HCT116 (cell line): ENCODE measurements at regions not wholly inside any gene's neighbourhood (a gene's known extent, or its start where the extent isn't known, plus 50 kb on each side); places are given as distances from the start of the nearest gene placed in this dataset.

Experiments used
- ATAC-seq: fragments of 200-7000 bp; cut with Tn5 transposase; 2 replicates; pipeline ENCODE4 v1.9.1; 2020; ENCODE audit warnings: mild to moderate bottlenecking, moderate library complexity
- BruUV-seq: library from RNA; stranded (reverse); fragments of 400-500 nt; replicated peaks from 2 replicates; lab custom pipeline; 2021; lab: Mats Ljungman, UMichigan
- CTCF ChIA-PET: fragments of 300-600 bp; sonication (Branson Sonifier 250); formaldehyde crosslinking; loops from one replicate; lab custom pipeline; 2021; ENCODE audit warnings: antibody characterized with exemption; lab: Charles Lee
- POLR2A ChIA-PET: fragments of 300-600, 350-600 bp; sonication (Branson Sonifier 250); formaldehyde crosslinking; loops from one replicate; lab custom pipeline; 2021; ENCODE audit warnings: antibody characterized with exemption; lab: Charles Lee
- RAD21 ChIA-PET, 2 experiments: fragments of 300-600 bp; sonication (Branson Sonifier 250); formaldehyde crosslinking; loops; one replicate each; lab custom pipeline; 2023; ENCODE audit warnings: low total read pairs in 2 of 2; ENCODE audit not compliant: uncharacterized antibody in 2 of 2, unreplicated experiment in 2 of 2, low non-redundant PET in 1 of 2; lab: Charles Lee
- DNase-seq: peaks from one replicate; pipeline ENCODE4 v3.0.0-alpha.2; 2010; ENCODE audit warnings: low read depth, low spot score
- H2AFZ ChIP-seq: fragments of 200-600 bp; shearing (Covaris generic), sonication (generic); 2 replicates; pipeline ENCODE4 v1.6.1; 2017; ENCODE audit warnings: low read depth, mixed run types, mixed read lengths, antibody characterized with exemption, low read length; ENCODE audit not compliant: poor library complexity, severe bottlenecking
- H3K27ac ChIP-seq: 2 replicates; pipeline ENCODE4 v1.5.1; 2012; ENCODE audit warnings: low read depth, low read length
- H3K27me3 ChIP-seq: fragments of 200-600 bp; sonication (generic); 2 replicates; pipeline ENCODE4 v1.6.1; 2016; ENCODE audit warnings: mixed run types, low read length, mixed read lengths; ENCODE audit not compliant: insufficient read depth
- H3K36me3 ChIP-seq, 2 experiments: fragments of 200-500 bp in 1 of 2; fragments of 200-600 bp in 1 of 2; sonication (Bioruptor generic) in 1 of 2; sonication (generic) in 1 of 2; 2 replicates each; pipeline versions ENCODE4 v1.5.1 to v1.6.1; 2014 to 2016; ENCODE audit warnings: low read length in 2 of 2, inconsistent platforms in 1 of 2, mixed read lengths in 1 of 2, mixed run types in 1 of 2; ENCODE audit not compliant: insufficient read depth in 2 of 2, control insufficient read depth in 1 of 2
- H3K4me1 ChIP-seq, 2 experiments: fragments of 200-600 bp in 1 of 2; sonication (generic) in 1 of 2; 2 replicates each; pipeline versions ENCODE4 v1.5.1 to v1.6.1; 2012 to 2017; ENCODE audit warnings: low read length in 2 of 2, inconsistent platforms in 1 of 2, mild to moderate bottlenecking in 1 of 2, mixed read lengths in 1 of 2, mixed run types in 1 of 2, moderate library complexity in 1 of 2; ENCODE audit not compliant: insufficient read depth in 2 of 2, control insufficient read depth in 1 of 2
- H3K4me2 ChIP-seq: fragments of 200-600 bp; sonication (generic); 2 replicates; pipeline ENCODE4 v1.6.1; 2017; ENCODE audit warnings: mixed run types, low read length, mixed read lengths
- H3K4me3 ChIP-seq, 2 experiments: fragments of 200-600 bp in 1 of 2; sonication (generic) in 1 of 2; replicated peaks in 1 of 2; 2 replicates each; pipeline ENCODE4 v1.5.1; 2011 to 2016; ENCODE audit warnings: low read length in 2 of 2, control low read depth in 1 of 2, low read depth in 1 of 2, mild to moderate bottlenecking in 1 of 2, mixed read lengths in 1 of 2, mixed run types in 1 of 2
- H3K79me2 ChIP-seq: fragments of 200-600 bp; sonication (generic); 2 replicates; pipeline ENCODE4 v1.6.1; 2017; ENCODE audit warnings: mild to moderate bottlenecking, mixed run types, low read length, moderate library complexity, mixed read lengths; ENCODE audit not compliant: insufficient read depth
- H3K9ac ChIP-seq: fragments of 200-600 bp; sonication (generic); 2 replicates; pipeline ENCODE4 v1.6.1; 2016; ENCODE audit warnings: low read length, mixed read lengths
- H3K9me2 ChIP-seq: fragments of 200-600 bp; sonication (generic), shearing (Covaris generic); 2 replicates; pipeline ENCODE4 v1.6.1; 2017; ENCODE audit warnings: mixed run types, mild to moderate bottlenecking, moderate library complexity; ENCODE audit not compliant: insufficient read depth
- H3K9me3 ChIP-seq, 2 experiments: fragments of 200-500 bp in 1 of 2; fragments of 200-600 bp in 1 of 2; sonication (Bioruptor generic) in 1 of 2; sonication (generic) in 1 of 2; 2 replicates each; pipeline ENCODE4 v1.6.1; 2014 to 2017; ENCODE audit warnings: low read length in 2 of 2, mixed read lengths in 2 of 2, inconsistent platforms in 1 of 2, low read depth in 1 of 2, mild to moderate bottlenecking in 1 of 2, mixed run types in 1 of 2, moderate library complexity in 1 of 2; ENCODE audit not compliant: control insufficient read depth in 1 of 2, insufficient read depth in 1 of 2
- H4K20me1 ChIP-seq: fragments of 200-600 bp; sonication (generic), shearing (Covaris generic); 2 replicates; pipeline ENCODE4 v1.6.1; 2017; ENCODE audit warnings: mixed run types, mild to moderate bottlenecking, moderate library complexity; ENCODE audit not compliant: insufficient read depth
- CBX3 ChIP-seq: IDR thresholded peaks from 2 replicates; pipeline ENCODE4 v1.6.1; 2012; ENCODE audit warnings: low read depth
- CEBPB ChIP-seq: IDR thresholded peaks from 2 replicates; pipeline ENCODE4 v1.6.1; 2012; ENCODE audit warnings: low read depth
- ELF1 ChIP-seq: IDR thresholded peaks from 2 replicates; pipeline ENCODE4 v1.6.1; 2012; ENCODE audit warnings: low read depth, borderline replicate concordance
- EZH2phosphoT487 ChIP-seq: fragments of 200-600 bp; IDR thresholded peaks from 2 replicates; pipeline ENCODE4 v1.6.1; 2018; ENCODE audit warnings: antibody characterized with exemption, borderline replicate concordance
- MAX ChIP-seq: IDR thresholded peaks from 2 replicates; pipeline ENCODE4 v1.6.1; 2012
- POLR2A ChIP-seq: IDR thresholded peaks from 2 replicates; pipeline ENCODE4 v1.7.0; 2011; ENCODE audit warnings: borderline replicate concordance; ENCODE audit not compliant: insufficient read depth, insufficient read length; ENCODE audit errors: extremely low read depth
- POLR2AphosphoS5 ChIP-seq: IDR thresholded peaks from 2 replicates; pipeline ENCODE4 v1.6.1; 2011; ENCODE audit warnings: mild to moderate bottlenecking, low read depth, low read length, moderate library complexity
- SP1 ChIP-seq: IDR thresholded peaks from 2 replicates; pipeline ENCODE4 v1.6.1; 2012; ENCODE audit warnings: low read depth
- TCF7L2 ChIP-seq: IDR thresholded peaks from 2 replicates; pipeline ENCODE4 v1.7.0; 2011; ENCODE audit warnings: borderline replicate concordance, inconsistent platforms; ENCODE audit not compliant: insufficient read depth, insufficient read length; ENCODE audit errors: extremely low read depth
- ZFX ChIP-seq: fragments of 450-650 bp; IDR thresholded peaks from 2 replicates; pipeline ENCODE4 v1.6.1; 2017
- ZNF274 ChIP-seq: fragments of 200-500 bp; sonication (Bioruptor generic); IDR thresholded peaks from 2 replicates; pipeline ENCODE4 v1.6.1; 2014; ENCODE audit warnings: mild to moderate bottlenecking, low read depth, low read length, inconsistent platforms
- intact Hi-C: fragments of 100-400 bp; cut with micrococcal nuclease; formaldehyde crosslinking; loops from 2 replicates; pipeline ENCODE4 v1.10.0; 2022
- TF ChIP-seq, protein P1 (sequence below): IDR thresholded peaks from 2 replicates; pipeline ENCODE4 v1.6.1; 2012

DNA sequence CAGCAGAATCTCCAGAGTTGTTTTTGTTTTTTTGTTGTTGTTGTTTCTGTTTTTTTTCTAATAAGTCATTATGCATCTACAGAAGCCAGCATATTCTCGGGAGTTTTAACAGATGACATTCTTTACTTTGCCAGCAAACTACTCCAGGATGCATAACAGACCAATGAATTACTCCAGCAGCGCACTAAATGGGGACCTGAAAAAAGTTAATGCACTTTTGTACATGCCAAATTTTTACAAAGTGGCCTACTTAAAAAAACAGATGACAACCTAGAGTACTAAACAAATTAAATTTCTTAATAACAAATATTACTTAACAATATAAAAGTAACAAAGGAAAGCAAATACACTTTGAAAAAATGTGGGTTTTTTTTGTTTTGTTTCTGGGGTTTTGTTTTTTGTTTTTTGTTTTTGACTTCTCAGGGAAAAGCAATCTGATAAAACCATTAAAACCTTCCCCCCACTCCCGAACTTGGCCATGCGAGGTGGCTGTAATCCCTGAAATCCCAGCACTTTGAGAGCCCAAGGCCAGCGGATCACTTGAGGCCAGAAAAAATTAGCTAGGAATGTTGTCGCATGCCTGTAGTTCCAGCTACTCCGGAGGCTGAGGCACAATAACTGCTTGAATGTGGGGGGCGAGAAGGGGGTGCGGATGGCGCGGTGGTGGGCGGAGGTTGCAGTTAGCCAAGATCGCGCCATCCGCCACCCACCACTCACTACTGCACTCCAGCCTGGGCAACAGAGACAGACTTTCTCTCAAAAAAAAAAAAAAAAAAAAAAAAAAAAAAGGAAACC is 352.4 kb downstream of the CETN3 start:
- no peaks in the 10 kb centered on the region for H3K9me2 ChIP-seq
- H3K4me3 ChIP-seq: no peak overlapping the region
- TF ChIP-seq ELF1: no peak
- TF ChIP-seq POLR2AphosphoS5: no peak
- TF ChIP-seq ZNF274: no peak
- TF ChIP-seq EZH2phosphoT487: no peak
- TF ChIP-seq ZFX: no peak
- no peak for TF ChIP-seq MAX
- TF ChIP-seq CEBPB: no peak
- no peak overlapping the region for H3K9ac ChIP-seq
- CTCF ChIA-PET: no interaction called here
- no TSS peak for BruUV-seq
- ATAC-seq: no peak
- peaks cover 0 to 11% of the 10 kb centered on the region in 2 experiments; a peak in 2 of 4 replicates for H3K4me1 ChIP-seq
- H3K27ac ChIP-seq: no peak overlapping the region
- H3K4me2 ChIP-seq: no peak overlapping the region
- H3K79me2 ChIP-seq: no peaks in the 10 kb centered on the region
- H3K9me3 ChIP-seq: no peaks in the 10 kb centered on the region
- intact Hi-C loops: no loop called here
- RAD21 ChIA-PET: no interaction called here
- no peak for DNase-seq
- H3K27me3 ChIP-seq: no peaks in the 10 kb centered on the region
- H2AFZ ChIP-seq: no peak overlapping the region
- no peaks in the 10 kb centered on the region for H3K36me3 ChIP-seq
- POLR2A ChIA-PET: no interaction called here
- H4K20me1 ChIP-seq: no peaks in the 10 kb centered on the region

- no peaks in the 10 kb centered on the region for H3K36me3 ChIP-seq
- no peak overlapping the region for H3K9ac ChIP-seq
- H3K4me3 ChIP-seq: no peak overlapping the region
- H3K79me2 ChIP-seq: no peaks in the 10 kb centered on the region
- no peak overlapping the region for H3K27ac ChIP-seq
- H3K4me1 ChIP-seq: peaks cover 0 to 11% of the 10 kb centered on the region in 2 experiments; a peak in 2 of 4 replicates
- intact Hi-C loops: no loop called here
- no TSS peak for BruUV-seq
- H3K9me3 ChIP-seq: no peaks in the 10 kb centered on the region
- ATAC-seq (no peak), DNase-seq (no peak)
- TF ChIP-seq POLR2A (no peak), CBX3 (no peak), POLR2AphosphoS5 (no peak), TCF7L2 (no peak), CEBPB (no peak), SP1 (no peak)
- TF ChIP-seq, protein P1, sequence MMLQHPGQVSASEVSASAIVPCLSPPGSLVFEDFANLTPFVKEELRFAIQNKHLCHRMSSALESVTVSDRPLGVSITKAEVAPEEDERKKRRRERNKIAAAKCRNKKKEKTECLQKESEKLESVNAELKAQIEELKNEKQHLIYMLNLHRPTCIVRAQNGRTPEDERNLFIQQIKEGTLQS: no peak
- CTCF ChIA-PET: no interaction called here
- RAD21 ChIA-PET: no interaction called here
- no peaks in the 10 kb centered on the region for H3K9me2 ChIP-seq
- H4K20me1 ChIP-seq: no peaks in the 10 kb centered on the region
- H2AFZ ChIP-seq: peak overlapping the region; percentile 55
- H3K27me3 ChIP-seq: no peaks in the 10 kb centered on the region
- POLR2A ChIA-PET: no interaction called here
- H3K4me2 ChIP-seq: peak overlapping the region; percentile 26
Measured at GRCh38 chr5:90055831-90056328, 353.7 kb downstream of the CETN3 start.
